ENCODE measurements at regions not wholly inside any gene's neighbourhood (a gene's known extent, or its start where the extent isn't known, plus 50 kb on each side); places are given as distances from the start of the nearest gene placed in this dataset.
"Not testable (repeated sequence)": the region's sequence is repeated elsewhere in the genome, so short reads cannot be mapped to it uniquely, and the experiment has no call there.

DNA sequence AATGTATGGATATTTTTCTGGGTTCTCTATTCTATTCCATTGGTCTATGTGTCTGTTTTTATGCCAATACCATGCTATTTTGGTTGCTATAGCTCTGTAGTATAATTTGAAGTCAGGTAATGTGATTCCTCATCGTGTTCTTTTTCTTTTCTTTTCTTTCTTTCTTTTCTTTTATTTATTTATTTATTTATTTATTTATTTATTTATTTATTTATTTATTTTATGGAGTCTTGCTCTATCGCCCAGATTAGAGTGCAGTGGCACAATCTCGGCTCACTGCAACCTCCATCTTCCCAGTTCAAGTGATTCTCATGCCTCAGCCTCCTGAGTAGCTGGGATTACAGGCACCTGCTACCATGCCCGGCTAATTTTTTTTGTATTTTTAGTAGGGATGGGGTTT lies 315.2 kb downstream of the SV2B start:
- DNase-seq = not testable (repeated sequence)

DNA sequence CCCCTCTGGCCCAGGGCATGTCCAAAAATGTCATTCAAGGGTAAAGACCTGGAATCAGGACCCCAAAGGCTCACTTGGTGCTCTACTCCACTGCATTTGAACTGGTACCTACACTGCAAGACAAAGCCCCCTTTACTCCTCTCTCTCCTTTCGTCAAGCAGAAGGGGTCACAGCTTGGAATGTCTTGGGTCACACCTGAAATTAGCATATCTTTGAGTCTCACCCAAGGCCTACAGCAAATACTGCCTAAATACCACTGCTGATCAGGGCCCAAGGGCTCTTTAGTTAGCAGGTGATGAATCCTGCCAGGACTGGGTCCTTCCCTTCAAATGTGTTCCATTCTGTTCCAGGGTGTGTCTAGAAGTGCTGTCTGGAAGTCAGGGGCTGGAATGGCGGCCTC lies 320.6 kb downstream of the SV2B start:
- no peak for DNase-seq

DNA sequence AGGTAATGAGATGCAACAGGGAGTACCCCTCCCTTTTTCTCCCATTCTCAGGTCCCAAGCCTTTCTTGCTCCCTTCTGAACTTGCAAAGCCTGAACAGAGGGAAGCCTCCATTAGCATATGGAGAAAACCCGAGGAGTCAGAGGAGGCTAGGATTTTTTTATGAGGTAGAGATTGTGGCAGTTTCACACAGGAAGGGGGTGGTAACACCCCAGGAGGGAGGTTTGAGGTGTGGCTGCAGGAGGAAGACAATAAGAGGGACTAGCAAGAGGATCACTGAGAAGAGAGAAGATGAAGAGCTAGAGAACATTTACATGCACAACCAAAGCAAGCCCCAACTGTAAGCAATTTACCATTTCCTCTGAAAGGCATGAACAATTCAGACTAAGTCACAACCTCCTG lies 322.7 kb downstream of the SV2B start:
- DNase-seq = no peak

DNA sequence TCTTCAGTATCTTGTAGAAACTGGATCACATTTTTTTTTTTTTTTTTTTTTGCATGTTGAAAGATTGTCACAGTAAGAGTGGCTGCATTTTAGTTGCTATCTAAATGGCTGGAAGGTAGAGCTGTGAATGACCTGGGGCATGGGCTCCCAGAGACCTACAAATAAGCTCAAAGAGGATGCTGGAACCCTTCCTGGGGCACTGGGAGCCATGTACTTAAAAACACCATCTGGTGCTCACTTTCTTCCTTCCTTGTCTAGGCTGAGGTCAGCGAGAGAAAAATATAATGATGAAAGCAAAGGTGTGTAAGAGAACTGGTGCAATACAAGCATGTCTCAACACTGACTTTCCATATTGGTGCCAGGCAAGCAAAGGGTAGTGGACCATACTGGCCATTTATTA lies 323.9 kb downstream of the SV2B start:
- DNase-seq = no peak

DNA sequence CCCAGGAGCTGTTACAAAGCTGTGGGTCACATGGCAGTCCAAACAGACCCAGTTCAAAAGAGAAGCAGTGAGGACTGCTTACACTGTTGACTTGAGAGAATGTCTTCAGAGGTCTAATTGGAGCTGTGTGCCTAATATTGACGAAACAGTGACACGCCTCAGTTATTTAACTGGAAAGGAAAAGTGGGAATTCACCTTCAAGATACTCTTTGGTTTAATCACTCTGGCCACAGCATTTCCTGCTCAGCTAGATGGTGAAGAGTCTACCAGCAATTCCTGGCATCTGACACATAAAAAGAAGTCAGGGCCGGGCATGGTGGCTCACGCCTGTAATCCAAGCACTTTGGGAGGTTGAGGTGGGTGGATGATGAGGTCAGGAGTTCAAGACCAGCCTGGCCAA lies 326.4 kb downstream of the SV2B start:
- DNase-seq = no peak

DNA sequence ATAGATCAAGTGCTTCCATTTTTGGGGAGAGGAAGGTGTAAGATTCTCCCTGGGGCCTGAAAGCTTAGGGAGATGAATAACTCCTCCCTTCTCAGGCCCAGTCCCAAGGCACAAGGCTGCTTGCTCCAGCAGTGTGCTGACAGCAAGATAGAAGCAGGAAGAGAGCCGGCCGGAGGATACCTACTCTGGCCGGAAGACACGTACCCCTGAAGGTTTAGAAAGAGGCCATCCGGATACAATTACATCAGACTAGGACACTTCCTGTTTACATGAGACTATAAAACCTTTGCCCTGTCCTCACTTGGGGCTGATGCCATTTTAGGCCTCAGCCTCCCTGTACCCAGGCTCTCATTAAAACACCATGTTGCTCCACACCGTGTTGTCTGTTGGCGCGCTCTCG lies 329.9 kb downstream of the SV2B start:
- DNase-seq = no peak

DNA sequence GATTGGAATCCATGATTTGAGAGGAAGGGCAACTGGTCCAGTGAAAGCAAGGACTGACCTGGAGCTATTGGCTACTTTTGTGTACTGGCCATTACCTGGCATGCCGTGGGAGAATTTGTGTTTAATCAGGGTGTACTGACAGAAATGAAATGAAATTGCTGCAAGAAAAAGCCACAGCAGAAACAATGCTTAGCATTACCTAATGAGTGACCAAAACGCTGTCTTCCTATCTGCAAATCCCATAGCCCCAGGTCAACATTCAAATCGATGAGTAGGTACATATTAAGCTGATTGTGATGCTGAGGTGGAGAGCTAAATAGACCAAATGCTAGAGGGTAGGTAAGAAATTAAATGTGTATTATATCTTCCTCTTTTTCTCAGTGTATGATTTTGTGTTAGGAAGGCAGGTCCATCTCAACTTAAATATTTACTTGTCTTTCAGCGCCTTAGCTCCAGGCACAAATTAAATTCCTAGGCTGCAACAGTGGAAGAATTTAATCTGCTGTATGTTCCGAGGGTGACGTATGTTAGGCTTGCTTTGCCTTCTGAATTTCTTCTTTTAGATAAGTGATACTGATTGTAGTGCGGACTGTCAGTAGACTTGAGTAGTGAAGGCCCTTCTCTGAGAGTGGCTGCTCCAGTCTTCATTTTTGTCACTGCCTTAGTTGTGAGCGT lies 331.1 kb downstream of the SV2B start:
- no peak for DNase-seq

DNA sequence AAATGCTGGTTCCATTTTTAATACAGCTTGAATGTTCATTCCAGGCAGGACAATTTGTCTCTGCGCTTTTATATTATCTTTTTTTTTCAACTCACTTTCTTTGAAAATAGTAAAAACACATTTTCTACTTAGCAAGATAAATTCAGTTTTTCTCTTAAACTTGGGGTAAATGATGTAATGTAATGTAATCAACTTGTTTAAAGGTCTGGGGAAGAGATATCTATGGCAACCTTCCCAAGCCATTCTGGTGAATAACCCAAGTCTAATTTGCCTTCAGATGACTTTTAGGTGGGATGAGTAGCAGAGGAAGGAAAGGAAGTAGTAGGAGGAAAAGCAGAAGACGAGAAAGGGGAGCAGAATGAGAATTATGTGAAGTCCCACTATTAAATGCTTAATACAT lies 335.1 kb downstream of the SV2B start:
- DNase-seq = no peak

DNA sequence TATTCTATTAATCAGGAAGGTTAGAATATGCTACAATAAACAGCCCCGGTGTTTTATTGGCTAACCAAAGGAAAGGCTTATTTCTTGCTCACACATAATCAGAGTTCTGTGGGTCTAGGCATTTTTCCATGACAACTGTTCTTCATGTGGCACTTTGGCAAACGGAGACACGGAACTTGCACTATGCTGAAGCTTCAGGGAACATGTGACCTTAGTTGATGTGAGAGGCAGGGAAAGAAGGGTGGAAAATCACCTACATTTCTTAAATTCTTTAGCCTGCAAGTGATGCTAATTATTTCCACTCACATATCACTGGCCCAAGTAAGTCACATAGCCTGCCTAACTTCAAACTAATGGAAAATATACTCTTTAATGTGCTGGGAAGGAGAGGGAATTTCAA lies 344.6 kb downstream of the SV2B start:
- DNase-seq = no peak

DNA sequence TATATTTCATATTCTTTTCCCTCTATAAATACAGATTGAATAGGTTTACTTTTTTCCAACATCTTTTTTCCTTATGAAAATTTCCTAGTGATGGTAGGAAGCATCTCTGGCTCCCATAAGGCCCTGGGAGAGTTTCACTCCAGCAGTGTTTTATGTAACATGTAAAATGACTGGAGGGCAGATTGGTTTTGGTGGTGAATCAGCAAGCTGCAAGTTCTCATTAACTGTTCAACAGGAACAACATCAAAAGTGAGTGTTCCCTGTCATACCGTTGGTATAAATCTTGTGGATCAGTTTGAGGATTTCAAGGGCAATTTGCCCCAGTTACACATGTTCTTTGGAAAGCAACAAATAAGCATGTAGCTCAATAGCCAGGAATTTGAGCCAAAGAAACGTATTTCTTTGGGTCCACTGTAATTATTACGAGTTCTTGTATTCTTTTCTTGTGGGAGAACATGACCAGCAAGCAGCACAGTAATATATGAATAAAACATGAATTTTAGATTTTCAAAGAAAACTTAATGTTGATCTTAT lies 345.7 kb downstream of the SV2B start:
- DNase-seq = no peak

DNA sequence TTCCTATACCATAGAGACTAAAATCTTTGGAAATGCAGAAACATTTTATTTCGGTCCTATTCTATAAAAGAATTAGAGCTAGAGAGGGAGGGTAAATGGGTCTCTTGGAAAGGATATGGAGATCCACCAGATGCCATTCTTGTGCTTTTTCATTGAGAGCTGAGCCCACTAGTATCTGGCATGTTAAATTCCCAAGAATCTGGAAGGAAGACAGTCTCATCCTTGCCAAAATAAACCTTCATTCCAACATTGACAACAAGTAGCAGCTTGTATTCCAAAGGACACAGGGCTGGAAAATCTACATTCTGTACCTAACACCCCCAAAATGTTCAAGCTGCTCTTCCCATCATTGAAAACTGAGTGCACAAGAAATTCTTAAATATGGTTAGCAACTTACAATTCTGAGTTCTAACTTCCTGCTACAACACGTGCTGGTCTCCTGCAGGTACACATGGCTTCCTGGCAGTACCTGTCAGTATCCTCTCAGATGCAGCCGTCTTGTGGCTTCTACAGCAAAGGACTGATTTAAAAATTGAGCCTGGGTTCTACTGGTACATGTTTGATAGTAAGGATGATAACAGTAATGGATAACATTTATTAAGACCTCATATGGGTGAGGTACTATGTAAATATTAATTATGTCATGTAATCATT lies 348.1 kb downstream of the SV2B start:
- DNase-seq = no peak

DNA sequence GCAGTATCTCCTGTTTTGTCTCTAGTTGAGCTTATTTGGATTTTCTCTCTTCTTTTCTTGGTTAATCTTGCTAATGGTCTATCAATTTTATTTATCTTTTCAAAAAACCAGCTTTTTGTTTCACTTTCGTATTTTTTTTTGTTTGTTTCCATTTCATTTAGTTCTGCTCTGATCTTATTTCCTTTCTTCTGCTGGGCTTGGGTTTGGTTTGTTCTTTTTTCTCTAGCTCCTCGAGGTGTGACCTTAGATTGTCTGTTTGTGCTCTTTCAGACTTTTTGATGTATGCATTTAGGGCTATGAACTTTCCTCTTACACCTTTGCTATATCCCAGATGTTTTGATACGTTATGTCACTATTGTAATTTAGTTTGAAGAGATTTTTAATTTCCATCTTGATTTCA lies 353.3 kb downstream of the SV2B start:
- not testable (repeated sequence) for DNase-seq

DNA sequence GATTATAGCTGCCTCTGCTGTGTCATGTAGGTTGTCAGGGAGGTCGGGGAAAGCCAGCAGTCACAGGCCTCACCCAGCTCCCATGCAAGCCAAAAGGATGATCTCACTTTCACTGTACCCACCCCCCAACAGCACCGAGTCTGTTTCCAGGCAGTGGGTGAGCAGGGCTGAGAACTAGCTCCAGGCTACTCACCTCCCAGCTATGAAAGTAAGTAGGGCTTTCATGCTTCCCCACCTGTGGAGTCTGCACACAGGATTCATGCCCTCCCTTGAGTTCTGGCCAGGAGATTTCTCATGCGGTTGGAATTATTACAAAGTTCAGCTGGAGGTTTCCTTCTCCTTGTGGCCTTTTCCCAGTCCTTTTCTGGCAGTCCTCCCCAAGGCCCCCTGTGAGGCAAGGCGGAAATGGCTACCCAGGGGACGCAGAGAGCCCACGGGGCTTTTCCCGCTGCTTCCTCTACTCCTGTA lies 356.2 kb downstream of the SV2B start:
- no peak for DNase-seq

DNA sequence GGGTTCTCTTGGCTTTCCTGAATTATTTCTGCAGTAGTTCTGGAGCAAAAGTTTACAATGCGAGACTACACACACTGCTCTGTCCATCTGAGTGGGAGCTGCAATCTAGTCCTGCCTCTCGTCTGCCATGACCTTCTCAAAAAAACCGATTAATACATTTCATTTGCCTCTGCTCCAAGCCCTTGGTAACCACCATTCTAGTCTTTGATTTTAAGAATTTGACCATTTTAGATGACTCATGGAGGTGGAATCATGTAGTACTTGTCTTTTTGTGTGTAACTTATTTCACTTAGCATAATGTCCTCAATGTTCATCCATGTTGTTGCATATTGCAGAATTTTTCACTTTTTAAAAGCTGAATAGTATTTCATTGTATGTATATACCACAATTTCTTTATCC lies 356.9 kb downstream of the SV2B start:
- no peak for DNase-seq

DNA sequence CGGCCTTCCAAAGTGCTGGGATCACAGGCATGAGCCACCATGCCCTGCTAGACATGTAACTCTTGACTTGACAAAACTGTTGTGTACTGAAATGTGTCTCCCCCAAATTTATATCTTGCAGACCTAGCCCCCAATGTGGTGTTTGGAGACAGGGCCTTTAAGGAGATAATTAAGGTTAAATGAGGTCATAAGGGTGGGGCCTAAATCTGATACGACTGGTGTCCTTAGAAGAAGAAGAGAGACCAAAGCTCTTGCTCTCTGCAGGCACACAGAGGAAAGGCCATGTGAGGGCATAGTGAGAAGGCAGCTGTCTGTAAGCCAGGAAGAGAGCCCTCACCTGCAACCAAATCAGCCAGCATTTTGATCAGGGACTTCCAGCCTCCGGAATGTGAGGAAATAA lies 361.3 kb downstream of the SV2B start:
- DNase-seq = no peak

DNA sequence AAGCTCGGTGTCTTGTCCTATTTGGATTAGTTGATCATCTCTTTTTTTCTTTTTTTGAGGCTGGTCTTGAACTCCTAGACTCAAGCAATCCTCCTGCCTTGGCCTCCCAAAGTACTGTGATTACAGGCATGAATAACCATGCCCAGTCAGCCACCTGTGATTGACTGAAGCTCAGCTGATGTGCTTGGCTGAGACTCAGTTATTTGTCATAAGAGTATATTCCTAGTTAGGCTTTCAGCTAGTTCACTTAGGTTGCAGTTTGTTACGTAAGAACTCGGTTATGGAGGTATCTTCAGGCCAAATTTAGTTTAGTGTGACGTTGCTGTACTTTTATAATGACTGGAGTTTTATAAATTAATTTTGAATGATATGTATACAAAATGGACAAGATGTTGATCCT lies 365.0 kb downstream of the SV2B start:
- no peak for DNase-seq

DNA sequence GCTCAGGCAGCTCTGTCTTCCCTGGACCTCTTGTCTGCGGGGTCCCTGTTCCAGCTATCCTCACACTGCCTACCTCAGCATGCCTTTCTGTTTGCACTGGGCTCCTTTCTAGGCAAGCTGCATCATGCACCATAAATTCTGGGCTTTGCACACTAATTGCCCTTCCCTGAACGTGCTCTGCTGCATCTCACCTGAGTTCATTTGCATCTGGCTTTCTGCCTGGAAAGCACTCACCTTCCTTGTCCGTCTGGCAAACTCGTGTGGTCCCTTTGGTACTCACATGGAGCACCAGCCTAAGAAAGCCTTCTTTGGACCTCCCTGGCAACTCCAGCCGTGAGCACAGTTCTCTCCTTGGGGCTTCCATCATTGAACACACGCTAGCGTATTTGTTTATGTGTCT lies 365.6 kb downstream of the SV2B start:
- no peak for DNase-seq

DNA sequence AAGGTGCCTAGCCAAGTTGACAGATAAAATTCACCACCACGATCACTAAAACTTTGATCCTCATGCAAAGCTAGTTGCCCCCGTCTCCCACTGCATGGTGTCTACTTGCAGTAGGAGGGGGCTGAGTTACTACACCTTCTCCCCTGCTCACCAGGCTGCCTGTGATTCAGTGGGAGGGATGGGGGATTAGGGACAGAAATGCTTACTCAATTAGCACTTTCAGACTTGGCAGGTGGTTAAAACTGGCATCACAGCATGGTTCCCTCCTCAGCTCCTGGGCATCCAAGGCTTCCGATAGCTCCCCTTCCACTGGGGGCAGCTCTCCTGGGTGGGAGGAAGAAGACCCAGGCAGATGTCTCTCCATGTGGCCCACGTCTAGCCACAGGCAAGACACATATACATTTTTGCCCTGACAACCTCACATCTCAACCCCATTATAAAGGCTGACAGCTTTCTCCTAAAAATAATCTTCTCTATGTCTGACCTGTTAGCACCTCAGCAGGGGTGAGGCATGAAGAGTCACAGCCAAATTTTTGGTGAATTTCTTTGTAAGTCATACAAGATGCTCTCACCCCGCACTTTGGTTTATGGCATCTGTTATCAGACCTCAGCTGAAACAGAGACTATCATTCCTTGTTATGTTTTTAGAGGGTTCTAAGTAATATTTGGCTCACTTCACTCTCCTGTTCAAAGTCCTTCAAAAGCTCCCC lies 369.0 kb downstream of the SV2B start:
- DNase-seq = no peak

DNA sequence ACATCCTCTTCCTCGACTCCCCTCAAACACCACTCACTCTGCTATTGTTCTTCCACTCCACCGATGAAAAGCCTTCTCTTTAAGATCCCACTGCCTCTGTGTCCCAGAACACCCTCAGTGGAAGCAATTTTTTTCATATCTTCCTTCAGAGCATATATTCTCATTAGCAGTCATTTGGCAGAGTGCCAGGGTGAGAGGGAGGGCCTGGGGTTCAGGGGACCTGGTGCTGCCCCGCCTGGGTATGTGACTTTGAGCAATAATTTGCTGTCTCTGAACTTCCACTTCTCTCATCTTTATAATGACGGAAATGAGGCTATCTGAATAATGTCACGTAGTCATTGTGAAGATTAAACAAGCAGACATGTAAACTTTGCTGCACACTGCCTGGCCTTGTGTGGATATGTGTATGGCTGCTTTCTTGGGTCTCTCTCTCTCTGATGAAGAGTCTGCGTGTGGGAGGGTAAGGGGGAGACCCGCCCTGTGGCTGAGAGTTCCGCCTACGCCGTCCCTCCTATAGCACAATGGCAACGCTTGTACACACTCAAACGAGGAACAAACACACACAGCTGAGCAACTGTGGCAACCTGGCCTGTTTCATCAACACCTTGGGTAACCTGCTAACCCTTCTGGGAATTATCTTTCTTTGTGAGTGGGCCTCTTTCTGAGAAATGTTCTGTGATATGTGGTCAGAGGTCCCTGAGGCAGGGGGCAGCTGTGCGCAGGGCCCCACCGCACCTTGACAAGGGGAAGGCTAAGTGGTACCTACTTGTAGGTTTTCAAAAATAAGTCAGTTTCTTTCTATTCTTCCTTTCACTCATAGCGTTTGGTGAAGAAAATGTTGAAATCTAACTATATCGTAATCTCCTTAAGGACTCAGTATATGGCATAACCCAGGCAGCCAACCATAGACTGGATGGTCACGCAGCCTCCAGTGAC lies 369.8 kb downstream of the SV2B start:
- DNase-seq = no peak

DNA sequence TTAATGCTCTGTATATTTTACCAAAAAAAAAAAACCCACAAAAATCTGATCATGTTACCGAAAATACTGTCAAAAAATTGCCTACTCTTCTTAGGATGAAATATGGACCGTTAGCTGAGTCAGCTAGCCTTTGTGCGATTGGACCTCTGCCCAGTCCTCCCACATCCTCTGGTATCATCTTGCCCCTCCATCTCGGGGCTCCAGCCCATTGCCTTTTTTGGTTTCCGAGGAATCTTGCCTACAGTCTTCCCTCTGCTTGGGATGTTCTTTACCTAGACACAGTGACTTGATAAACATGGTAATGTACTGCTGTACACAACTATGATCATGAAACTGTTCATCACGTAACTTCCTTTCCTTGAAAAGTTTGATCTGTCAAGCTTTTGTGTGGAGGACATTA lies 371.4 kb downstream of the SV2B start:
- DNase-seq = no peak

DNA sequence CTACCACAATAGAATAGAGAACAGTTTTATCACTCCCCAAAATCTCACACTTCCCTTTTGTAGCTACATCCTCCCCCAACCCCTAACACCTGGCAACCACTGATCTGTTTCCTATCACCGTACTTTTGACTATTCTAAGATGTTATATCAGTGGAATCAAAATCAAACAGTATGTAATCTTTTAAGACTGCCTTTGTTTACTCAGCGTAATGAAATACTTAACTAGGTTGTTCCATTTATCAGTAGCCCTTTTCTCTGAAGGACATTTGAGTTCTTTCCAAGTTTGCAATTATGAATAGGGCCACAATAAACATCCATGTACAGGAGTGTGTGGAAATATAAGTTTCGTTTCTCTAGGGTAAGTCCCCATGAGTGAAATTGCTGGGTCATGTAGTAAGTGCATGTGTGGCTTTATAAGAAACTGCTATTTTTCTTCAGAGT lies 372.3 kb downstream of the SV2B start:
- DNase-seq = no peak

DNA sequence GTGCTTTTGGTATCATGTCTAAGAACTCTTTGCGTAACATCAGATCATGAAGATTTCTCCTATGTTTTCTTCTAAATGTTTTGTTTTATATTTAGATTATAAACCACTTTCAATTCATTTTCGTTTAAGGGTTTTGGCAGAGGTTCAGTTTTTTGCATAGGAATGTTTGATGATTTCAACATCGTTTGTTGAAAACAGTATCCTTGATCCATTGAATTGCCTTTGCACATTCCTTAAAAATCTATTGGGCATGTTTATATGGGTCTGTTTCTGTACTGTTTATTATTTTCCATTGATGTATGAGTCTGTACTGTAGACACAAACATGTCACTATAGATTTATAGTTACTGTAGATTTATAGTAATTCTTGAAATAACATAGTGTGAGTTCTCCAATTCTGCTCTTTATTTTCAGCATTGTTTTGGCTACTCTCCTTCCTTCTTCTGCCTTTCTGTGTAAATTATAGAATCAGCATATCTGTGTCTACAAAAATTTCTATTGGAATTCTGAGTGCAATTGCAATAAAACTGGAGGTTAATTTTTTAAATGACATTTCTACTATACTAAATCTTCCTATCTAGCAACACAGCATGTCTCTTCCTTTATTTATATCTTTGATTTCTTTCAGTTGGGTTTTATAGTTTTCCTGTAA lies 374.0 kb downstream of the SV2B start:
- no peak for DNase-seq
